ENCODE measurements at regions not wholly inside any gene's neighbourhood (a gene's known extent, or its start where the extent isn't known, plus 50 kb on each side); places are given as distances from the start of the nearest gene placed in this dataset.

DNA sequence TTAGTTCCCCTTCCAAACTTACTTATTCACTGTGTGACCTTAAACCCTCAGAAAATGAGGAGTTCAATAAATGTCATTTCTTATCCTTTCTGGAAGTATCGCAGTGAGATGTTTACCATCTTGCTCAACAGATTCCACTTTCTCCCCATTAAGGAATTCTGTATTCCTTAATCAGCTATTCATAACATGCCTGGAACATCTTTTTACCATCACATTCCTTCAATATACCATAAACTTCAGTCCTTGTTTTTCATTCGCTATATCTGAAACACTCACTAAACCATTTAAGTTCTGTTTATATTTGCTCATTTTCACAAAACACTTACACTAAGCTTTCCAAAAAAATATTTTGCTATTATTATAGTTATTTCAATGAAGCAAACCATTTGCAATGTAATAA lies 1158.6 kb downstream of the CDH12 start:
- DNase-seq (ENCODE audit: low read depth in 4 of 4, low spot score in 2 of 4) = no peak

DNA sequence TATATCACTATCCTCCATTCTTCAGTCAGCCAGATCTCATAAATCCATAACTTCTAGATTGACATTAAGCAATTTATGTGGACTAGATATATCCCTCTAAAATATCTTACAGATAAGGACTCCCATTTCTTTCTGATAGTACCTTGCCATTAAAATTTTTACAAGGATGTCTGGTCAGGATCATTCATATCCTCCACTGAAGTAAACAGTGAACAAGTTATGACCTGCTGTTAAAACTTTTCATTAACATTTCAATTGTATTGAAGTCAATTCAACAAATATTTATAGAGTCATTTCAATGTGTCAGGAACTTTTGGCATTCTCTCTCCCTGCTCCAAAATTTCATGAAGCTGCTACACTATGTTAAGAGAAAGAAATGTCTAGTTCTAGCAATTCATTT lies 1159.6 kb downstream of the CDH12 start:
- no peak for DNase-seq (ENCODE audit: low read depth in 4 of 4, low spot score in 2 of 4)

DNA sequence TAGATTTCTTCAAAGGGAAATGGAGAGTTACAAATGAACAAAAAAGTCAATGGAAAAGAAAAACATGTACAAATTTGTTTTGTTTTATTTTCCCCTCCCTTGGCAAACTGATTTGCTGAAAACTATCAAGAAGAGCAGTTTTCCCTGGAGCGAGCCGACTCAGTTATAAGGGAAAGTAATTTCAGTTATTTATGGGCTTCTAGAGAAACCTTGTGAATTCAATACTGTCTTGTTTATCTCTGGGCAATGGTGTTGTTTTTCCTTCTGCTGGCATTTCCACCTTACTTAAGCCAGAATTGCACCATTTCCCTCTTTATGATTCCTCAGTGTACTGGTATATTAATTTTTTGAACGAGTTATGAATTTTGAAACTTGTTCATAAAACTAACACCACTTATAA lies 1163.6 kb downstream of the CDH12 start:
- DNase-seq (ENCODE audit: low read depth in 4 of 4, low spot score in 2 of 4) = no peak

DNA sequence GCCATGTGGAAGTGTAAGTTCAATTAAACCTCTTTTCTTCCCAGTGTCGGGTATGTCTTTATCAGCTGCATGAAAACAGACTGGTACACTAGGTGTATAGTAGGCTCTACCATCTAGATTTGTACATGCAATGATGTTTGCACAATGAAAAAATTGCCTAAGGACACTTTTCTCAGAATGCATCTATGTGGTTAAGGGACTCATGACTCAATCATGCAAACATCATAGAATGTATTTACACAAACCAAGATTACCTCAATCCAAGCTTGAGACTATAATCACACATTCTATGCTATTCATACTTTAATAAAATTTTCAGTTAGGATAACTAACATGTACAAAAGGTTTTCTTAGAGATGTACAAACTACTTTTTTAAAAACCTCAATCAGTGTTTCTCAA lies 1164.5 kb downstream of the CDH12 start:
- DNase-seq (ENCODE audit: low read depth in 4 of 4, low spot score in 2 of 4) = no peak

GRCh38 chr5:21687621-21688020 lies 1165.5 kb downstream of the CDH12 start:
- no peak for DNase-seq (ENCODE audit: low read depth in 4 of 4, low spot score in 2 of 4)

DNA sequence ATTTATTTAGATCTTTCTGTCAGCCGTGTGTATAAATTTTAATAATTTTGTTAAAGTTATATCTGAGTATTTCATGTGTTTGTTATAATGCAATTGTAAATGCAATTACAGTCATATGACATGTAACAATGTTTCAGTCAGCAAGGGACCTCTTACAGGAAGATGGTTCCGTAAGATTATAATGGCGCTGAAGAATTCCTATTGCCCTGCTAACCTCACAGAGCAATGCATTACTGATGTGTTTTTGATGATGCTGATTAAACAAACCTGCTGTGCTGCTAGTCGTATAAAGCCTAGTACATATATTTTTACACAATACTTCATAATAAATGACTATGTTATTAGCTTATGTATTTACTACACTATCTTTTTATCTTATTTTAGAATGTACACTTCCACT lies 1166.4 kb downstream of the CDH12 start:
- DNase-seq (ENCODE audit: low read depth in 4 of 4, low spot score in 2 of 4) = no peak

GRCh38 chr5:21685522-21685921 lies 1167.6 kb downstream of the CDH12 start:
- DNase-seq (ENCODE audit: low read depth in 4 of 4, low spot score in 2 of 4) = no peak

- DNase-seq (ENCODE audit: low read depth in 4 of 4, low spot score in 2 of 4) = no peak
These were observed 1168.2 kb downstream of the CDH12 start for GRCh38 chr5:21684992-21685391.

- DNase-seq (ENCODE audit: low read depth in 4 of 4, low spot score in 2 of 4) = no peak
These were observed 1171.2 kb downstream of the CDH12 start for GRCh38 chr5:21681911-21682310.

DNA sequence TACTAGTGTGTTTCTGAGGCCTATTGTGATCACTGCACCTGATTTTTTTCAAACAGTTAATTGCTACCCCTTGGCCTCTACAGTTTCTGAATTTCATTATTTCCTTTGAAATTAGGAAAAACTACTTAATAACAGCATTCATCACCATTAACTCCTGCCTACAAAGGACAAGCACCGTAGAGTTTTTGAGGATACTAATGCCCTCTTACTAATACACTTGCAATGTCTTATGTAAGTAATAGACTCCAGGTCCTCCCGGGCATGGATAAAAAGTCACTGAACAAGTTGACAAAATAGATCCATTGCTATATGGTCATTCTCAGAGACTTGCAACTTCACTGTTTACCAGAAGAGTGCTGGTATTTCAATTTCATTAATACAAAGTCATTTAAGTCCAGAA lies 1172.5 kb downstream of the CDH12 start:
- DNase-seq (ENCODE audit: low read depth in 4 of 4, low spot score in 2 of 4) = no peak

GRCh38 chr5:21680196-21680595 lies 1172.9 kb downstream of the CDH12 start:
- no peak for DNase-seq (ENCODE audit: low read depth in 4 of 4, low spot score in 2 of 4)

DNA sequence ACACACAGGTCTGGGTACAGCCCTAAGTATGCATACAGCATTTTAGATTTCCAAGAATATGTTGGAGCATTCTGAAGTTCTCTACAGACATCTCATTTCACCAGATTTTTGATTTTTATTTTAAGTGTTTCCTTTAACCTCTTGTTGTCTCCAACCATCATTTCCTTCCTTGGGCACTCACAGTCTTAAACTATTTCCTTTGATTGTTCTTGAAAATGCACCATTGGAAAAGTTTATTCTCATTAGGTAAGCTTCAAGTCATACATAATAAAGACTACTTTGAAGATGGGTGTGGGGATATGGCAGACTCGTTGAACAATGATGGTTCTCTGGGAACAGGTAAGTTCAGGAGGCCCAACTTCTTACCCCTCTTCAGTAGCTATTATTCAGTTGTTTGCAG lies 1174.6 kb downstream of the CDH12 start:
- DNase-seq (ENCODE audit: low read depth in 4 of 4, low spot score in 2 of 4) = no peak

- DNase-seq (ENCODE audit: low read depth in 4 of 4, low spot score in 2 of 4) = no peak
These were observed 1180.2 kb downstream of the CDH12 start for GRCh38 chr5:21672911-21673310.

GRCh38 chr5:21672360-21672759 lies 1180.8 kb downstream of the CDH12 start:
- DNase-seq (ENCODE audit: low read depth in 4 of 4, low spot score in 2 of 4) = no peak

- no peak for DNase-seq (ENCODE audit: low read depth in 4 of 4, low spot score in 2 of 4)
These were observed 1187.6 kb downstream of the CDH12 start for GRCh38 chr5:21665524-21665923.

- no peak for DNase-seq (ENCODE audit: low read depth in 4 of 4, low spot score in 2 of 4)
These were observed 1190.1 kb downstream of the CDH12 start for GRCh38 chr5:21663082-21663481.

DNA sequence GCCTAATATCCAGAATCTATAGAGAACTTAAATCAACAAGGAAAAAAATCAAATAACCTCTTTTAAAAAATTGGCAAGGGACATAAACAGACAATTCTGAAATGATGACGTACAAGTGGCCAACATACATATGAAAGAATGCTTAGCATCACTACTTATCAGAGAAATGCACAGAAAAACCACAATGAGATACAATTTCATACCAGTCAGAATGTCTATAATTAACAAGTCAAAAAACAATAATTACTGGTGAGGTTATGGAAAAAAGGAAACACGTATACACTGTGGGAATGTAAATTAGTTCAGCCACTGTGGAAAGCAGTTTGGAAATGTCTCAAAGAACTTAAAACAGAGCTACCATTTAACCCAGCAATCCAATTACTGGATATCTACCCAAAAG lies 1192.0 kb downstream of the CDH12 start:
- DNase-seq (ENCODE audit: low read depth in 4 of 4, low spot score in 2 of 4) = no peak

DNA sequence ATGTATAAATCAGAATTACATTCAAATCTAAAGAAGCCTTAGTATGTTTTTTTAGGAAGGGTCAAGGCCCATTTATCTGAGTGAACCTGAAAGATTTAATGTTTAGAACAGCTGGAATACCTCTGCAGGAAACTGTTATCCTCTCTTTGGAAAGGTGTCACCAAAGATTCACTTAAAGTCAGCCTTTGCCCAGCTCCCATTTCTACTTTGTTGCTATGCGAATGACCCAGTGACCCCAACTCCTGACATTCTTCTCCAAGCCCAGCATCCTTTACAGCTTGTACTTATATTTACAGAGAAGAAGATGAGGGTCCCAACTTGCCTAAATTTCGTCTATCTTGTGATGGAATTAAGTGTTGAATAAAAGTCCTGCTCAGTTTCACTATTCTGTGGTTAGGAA lies 1198.6 kb downstream of the CDH12 start:
- DNase-seq (ENCODE audit: low read depth in 4 of 4, low spot score in 2 of 4) = peak; percentile 7 to 38 (median 34)

GRCh38 chr5:21649969-21650368 lies 1203.2 kb downstream of the CDH12 start:
- no peak for DNase-seq (ENCODE audit: low read depth in 4 of 4, low spot score in 2 of 4)

GRCh38 chr5:21646469-21646868 lies 1206.7 kb downstream of the CDH12 start:
- DNase-seq (ENCODE audit: low read depth in 4 of 4, low spot score in 2 of 4) = no peak

DNA sequence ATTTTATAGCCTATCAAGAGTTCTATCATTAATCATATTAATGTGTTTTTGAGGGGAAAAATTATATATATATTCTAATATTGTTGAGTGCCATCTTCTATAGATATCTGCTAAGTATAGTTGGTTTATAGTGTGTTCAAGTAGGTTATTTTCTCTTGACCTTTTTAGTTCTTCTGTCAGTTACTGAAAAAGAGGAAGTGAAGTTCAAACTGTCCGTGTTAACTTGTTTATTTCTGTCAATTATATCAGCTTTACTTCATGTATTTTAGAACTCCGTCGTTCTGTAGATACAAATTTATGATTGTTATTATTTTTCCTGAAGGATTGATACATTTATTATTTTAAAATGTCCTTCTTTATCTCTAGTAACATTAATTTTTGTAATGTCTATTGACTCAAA lies 1209.1 kb downstream of the CDH12 start:
- DNase-seq (ENCODE audit: low read depth in 4 of 4, low spot score in 2 of 4) = no peak

GRCh38 chr5:21642312-21642711 lies 1210.8 kb downstream of the CDH12 start:
- DNase-seq (ENCODE audit: low read depth in 4 of 4, low spot score in 2 of 4) = no peak

DNA sequence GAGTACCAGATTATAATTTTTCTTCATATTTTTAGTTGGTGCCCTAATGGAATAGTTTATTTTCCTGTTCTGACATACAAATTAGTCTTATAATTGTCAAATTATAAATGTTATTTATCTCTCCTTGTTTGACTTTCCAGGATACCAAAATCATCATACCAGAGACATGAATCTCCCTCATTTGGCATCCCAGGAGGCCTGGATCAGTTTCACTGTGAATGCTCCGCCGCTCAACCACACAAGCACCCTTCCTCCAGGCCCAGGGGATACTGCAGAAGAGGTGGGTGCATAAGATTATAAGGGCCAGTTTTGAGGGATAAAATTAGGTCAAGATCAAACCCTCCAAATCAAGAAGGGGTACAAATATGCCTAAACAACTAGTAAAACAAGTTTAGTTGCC lies 1229.3 kb downstream of the CDH12 start:
- no peak for DNase-seq (ENCODE audit: low read depth in 4 of 4, low spot score in 2 of 4)

Data from left renal cortex interstitium (tissue), 4 donors.